ENCODE measurements at regions not wholly inside any gene's neighbourhood (a gene's known extent, or its start where the extent isn't known, plus 50 kb on each side); places are given as distances from the start of the nearest gene placed in this dataset.
A peak's percentile ranks its signal among the peaks of the same experiment; 100 is the strongest.

DNA sequence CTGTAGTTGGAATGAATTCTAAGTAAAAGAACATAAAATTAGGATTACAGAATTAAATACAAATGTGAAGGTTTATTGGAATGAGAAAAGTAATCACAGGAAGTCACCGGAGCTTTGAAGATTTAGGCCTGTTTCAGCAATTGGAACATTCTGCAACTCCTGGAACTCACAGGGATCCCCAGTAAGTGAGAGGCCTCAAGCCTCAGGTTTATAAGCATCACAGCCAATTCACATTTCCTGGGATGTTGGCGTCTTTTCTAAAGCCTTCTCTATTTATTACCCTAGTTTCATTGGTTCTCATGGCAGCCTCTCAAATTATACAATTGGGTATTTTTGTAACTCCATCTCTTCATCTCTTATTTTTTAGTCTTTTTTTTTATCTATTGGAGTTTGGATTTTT lies 90.4 kb upstream of the HIVEP1 start:
- Histone ChIP-seq H3K4me1 (replicated peaks in 1 of 2; ENCODE audit: control insufficient read depth in 2 of 2, insufficient read depth in 2 of 2, low read length in 2 of 2) (peaks cover 31 to 54% of the 10 kb centered on the region in 2 experiments), H4K20me1 (replicated peaks; ENCODE audit: control insufficient read depth, insufficient read depth, low read length) (no peaks in the 10 kb centered on the region), H3K27ac (ENCODE audit: extremely low read depth, low read depth, low read length) (peak overlapping the region; percentile 68), H3K9ac (ENCODE audit: insufficient read depth in 1 of 2, low read depth in 2 of 2, low read length in 2 of 2) (peak overlapping the region; percentile 38 to 51; a peak in 3 of 4 replicates), H3K4me2 (ENCODE audit: insufficient read depth, low read length) (no peak overlapping the region), H3K27me3 (ENCODE audit: control insufficient read depth in 2 of 2, insufficient read depth in 2 of 2, low read length in 2 of 2) (no peaks in the 10 kb centered on the region), H3K9me1 (ENCODE audit: control insufficient read depth, insufficient read depth, low read length) (no peaks in the 10 kb centered on the region), H3K4me3 (no peak overlapping the region), H3K36me3 (ENCODE audit: control insufficient read depth, insufficient read depth, low read length) (no peaks in the 10 kb centered on the region), H3K9me3 (replicated peaks; ENCODE audit: control insufficient read depth, insufficient read depth, low read depth, low read length) (no peaks in the 10 kb centered on the region), H2AFZ (ENCODE audit: low read depth, low read length) (peak overlapping the region; percentile 88), H3K79me2 (ENCODE audit: control insufficient read depth, insufficient read depth, low read length) (no peaks in the 10 kb centered on the region)
- BruUV-seq (replicated peaks): no TSS peak
- DNase-seq (ENCODE audit: extremely low read depth in 1 of 4, low spot score in 3 of 4) (no peak), FAIRE-seq (no peak), ATAC-seq (no peak)
- intact Hi-C loops (cut with micrococcal nuclease) (no loop called here), in situ Hi-C loops (cut with MboI) (no loop called here)
- WGBS (ENCODE audit: insufficient coverage, low coverage, missing lambda C conversion rate): 42% methylated on average over 2 of the region's 2 CpGs
- CTCF ChIA-PET (ENCODE audit: low intra/inter-chr PET ratio): no interaction called here
- POLR2A ChIA-PET: interaction anchor here (0.9 to 4.2 kb wide), 5 partner anchors 9 to 91 kb away, joined by 3 to 57 read pairs (median 5); no protein-coding TSS in a partner anchor
- TF ChIP-seq TOE1 (IDR thresholded peaks at IDR 0.05; ENCODE audit: borderline replicate concordance) (no peak), TOE1 (CRISPR knock-in tag; IDR thresholded peaks at IDR 0.05; ENCODE audit: borderline replicate concordance, low read depth) (no peak), XRCC3 (IDR thresholded peaks at IDR 0.05) (no peak), THRAP3 (IDR thresholded peaks at IDR 0.05; ENCODE audit: borderline replicate concordance) (no peak), ADNP (tag; IDR thresholded peaks at IDR 0.05) (0 out of 2 replicates have a peak, but pooled peaks have one; percentile 5), ZNF764 (CRISPR knock-in tag; IDR thresholded peaks at IDR 0.05; ENCODE audit: low read depth) (no peak), ZNF445 (CRISPR knock-in tag; IDR thresholded peaks at IDR 0.05; ENCODE audit: low read depth) (no peak), ZNF717 (CRISPR knock-in tag; IDR thresholded peaks at IDR 0.05) (no peak), KLF6 (CRISPR knock-in tag; IDR thresholded peaks at IDR 0.05; ENCODE audit: borderline replicate concordance) (no peak), SUPT5H (IDR thresholded peaks at IDR 0.05) (no peak)

Data from K562 (cell line).